ENCODE measurements at regions not wholly inside any gene's neighbourhood (a gene's known extent, or its start where the extent isn't known, plus 50 kb on each side); places are given as distances from the start of the nearest gene placed in this dataset.

DNA sequence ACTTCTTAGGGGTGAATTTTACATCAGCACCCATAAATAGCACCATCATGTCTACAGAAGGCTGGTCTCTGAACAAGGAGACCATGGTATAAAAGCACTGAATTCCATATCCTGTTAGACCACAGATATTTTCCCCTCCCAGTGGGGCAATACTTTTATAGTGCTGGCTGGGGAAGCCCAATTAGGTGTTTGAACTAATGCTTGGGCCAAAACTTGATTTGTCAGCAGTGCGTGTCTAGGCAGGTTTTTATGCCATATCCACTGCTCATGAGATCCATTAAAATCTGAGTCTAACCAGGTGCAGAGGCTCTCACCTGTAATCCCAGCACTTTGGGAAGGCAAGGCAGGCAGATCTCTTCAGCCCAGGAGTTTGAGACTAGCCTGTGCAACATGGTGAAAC lies 623.0 kb downstream of the NPHP4 start:
- DNase-seq = no peak

DNA sequence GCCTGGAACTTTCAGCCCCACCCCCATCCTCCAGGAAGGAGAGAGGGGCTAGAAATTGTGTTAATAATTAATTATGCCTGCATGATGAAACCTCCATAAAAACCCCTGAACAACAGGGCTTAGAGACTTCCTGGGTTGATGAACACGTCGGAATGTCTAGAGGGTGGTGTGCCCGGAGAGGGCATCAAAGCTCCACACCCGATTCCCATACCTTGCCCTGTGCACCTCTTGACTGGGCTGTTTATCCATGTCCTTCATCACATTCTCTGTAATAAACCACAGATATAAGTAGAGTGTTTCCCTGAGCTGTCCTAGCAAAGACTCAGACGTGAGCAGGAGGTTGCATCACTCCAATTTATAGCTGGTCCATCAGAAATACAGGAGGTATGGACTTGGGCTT lies 624.0 kb downstream of the NPHP4 start:
- DNase-seq = no peak

DNA sequence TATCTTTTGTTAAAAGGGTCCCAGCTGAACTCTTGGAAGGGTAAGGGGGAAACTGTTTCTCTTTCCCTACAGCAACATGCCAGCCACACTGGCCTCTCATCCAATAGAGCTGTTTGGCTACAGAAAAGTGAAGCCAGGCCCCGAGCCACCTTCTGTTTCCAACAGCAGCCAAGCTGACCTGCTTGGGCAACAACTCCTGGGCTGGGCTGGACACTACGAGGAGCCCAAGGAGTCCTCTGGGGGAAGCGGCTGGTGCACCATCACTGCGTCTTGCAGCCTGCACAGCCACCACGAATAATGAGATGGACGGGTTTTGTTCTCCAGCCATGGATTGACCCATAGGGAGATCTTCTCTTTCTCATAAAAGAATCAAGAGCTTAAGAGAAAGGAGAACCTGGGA lies 624.9 kb downstream of the NPHP4 start:
- DNase-seq = no peak

DNA sequence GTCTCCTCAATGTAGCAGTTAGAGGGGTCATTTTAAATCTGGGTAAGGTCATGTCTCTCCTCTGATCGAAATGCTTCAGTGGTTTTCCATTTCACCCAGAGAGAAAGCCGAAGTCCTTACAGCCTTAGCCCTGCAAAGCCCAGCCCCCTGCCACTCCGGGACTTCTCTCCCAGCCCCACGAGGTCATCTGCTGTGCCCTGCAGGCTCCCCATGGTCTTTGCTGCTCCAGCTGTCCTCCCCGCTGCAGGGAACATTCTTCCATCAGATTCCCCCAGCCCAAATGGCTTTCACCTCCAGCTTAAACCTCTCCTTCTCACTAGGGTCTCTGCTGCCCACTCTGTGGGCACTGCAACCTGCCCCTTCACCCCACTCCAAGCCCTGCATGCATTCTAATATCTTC lies 626.5 kb downstream of the NPHP4 start:
- no peak for DNase-seq

GRCh38 chr1:5364591-5364990 lies 627.6 kb downstream of the NPHP4 start:
- DNase-seq = no peak

- DNase-seq = no peak
These were observed 637.5 kb downstream of the NPHP4 start for GRCh38 chr1:5354681-5355080.

GRCh38 chr1:5351366-5351765 lies 640.9 kb downstream of the NPHP4 start:
- DNase-seq = no peak

- DNase-seq = no peak
These were observed 642.7 kb downstream of the NPHP4 start for GRCh38 chr1:5349526-5349925.

DNA sequence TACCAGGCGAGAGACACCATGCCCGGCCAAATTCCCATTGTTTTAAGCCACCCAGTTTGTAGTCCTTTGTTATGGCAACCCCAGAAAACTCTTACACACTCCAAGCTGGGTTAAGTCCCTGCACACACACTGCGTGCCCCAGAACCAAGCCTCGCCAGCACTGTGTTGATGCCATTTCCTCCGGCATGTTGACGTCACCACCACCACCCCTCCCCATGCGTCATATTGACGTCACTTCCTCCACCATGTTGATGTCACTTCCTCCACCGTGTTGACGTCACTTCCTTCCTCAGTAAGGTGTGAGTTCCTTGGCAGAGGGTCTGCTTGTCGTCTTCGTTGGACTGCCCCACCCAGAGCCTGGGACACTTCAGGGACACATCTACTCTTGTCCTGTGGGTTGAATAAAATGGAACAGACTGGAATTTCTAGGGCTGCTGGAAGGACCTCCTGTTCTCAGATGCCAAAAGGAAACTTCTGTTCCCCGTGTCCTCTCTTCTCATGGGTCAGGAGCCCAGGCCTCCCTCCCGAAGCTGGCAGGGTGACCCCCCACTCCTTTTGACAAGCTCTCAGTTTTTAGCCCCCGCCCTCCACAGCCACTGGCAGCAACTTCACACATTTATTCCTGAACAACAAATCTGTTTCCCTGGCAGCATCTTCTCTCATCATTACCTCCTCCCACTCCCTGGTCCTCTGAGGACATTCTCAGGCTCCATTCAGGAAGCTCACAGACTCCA lies 643.3 kb downstream of the NPHP4 start:
- DNase-seq = no peak

DNA sequence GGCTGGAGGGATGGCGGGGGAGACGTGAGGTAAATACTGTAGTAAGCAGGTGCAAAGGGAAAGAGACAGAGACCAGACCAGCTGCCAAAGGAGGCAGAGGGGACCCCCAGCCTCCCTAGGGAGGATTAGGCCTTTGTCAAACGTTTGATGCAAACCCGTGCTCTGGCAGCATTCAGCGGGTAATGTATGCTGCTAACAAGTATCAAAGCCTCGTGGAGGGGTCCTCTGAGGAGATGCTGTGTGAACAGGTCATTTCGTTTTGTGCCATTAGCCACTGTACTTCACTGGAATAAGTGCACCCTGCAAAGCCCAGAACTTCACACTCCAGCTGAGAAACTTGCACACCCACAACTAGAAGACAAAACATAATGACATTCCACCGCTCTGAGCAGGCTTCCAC lies 644.5 kb downstream of the NPHP4 start:
- no peak for DNase-seq

DNA sequence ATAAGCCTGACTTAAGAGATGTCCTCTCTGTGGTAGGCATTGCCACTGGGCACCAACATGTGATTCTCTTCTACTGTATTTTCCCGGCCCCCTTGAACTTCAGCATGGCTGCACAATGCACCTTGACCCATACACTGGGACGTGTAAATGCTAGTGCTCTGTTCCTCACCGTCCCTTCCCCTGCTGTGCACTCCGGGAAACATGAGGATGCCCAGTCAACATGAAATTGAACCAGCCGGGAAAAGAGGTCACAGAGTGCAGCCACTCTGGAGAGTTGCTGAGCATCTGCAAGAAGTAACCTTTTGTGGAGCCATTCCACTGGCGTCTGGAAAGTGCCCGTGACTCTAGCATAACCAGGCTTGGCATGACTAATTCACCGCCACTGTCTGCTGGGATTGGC lies 646.7 kb downstream of the NPHP4 start:
- DNase-seq = no peak

DNA sequence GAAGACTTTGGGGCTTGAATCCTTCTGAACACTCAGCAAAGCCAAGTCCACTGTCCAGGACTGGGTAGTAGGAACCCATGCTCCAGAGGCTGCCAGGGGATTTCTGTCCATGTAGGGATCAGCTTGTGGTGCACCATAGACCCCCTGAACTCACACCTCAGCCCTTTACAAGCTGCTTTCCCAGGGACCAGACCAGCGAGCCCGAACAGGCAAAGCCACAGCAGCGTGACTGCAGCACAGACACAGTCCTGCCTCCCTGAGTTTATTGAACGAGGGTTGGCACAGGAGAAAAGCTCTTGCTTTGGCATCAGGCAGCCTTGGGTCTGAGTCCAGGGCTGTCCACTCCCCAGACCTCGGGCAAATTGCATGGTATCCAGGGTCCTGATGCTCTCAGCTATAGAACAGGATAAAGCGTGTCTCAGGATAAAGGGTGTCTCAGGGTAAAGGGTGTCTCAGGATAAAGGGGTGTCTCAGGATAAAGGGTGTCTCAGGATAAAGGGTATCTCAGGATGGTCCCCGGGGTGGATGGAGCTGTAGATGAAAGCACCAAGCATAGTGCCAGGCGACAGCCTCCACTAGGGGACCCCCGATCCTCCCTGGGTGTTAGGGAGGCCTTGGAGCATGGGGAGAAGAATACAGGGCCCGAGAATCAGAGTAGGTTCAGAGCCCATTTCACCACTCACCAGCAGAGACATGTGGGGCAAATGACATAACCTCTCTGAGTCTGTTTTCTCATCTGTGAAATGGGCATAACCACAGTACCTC lies 648.8 kb downstream of the NPHP4 start:
- no peak for DNase-seq

- DNase-seq = no peak
These were observed 649.4 kb downstream of the NPHP4 start for GRCh38 chr1:5342830-5343229.

GRCh38 chr1:5342172-5342571 lies 650.1 kb downstream of the NPHP4 start:
- DNase-seq = no peak

- no peak for DNase-seq
These were observed 650.8 kb downstream of the NPHP4 start for GRCh38 chr1:5341471-5341870.

GRCh38 chr1:5340560-5341130 lies 651.6 kb downstream of the NPHP4 start:
- DNase-seq = no peak

DNA sequence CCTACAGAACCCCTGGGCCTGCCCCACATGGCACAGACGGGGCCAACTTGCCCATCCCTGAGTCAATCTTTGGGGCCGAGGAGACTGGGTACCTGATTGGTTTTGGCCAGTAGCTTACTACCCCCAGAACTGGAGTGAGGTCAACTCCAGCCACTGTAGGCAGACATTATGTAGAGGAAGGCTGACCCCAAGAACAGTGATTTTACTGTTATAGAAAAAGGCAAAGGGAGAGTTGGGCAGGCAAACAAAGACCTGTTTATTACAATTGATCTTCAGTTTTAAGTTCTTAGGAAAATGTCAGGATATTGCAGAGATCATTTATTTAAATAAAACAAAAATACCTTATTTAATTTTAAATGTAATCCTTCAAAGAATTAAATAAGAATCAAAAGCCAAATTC lies 653.8 kb downstream of the NPHP4 start:
- no peak for DNase-seq

GRCh38 chr1:5333291-5333690 lies 658.9 kb downstream of the NPHP4 start:
- no peak for DNase-seq

- DNase-seq = no peak
These were observed 661.1 kb downstream of the NPHP4 start for GRCh38 chr1:5331101-5331500.

DNA sequence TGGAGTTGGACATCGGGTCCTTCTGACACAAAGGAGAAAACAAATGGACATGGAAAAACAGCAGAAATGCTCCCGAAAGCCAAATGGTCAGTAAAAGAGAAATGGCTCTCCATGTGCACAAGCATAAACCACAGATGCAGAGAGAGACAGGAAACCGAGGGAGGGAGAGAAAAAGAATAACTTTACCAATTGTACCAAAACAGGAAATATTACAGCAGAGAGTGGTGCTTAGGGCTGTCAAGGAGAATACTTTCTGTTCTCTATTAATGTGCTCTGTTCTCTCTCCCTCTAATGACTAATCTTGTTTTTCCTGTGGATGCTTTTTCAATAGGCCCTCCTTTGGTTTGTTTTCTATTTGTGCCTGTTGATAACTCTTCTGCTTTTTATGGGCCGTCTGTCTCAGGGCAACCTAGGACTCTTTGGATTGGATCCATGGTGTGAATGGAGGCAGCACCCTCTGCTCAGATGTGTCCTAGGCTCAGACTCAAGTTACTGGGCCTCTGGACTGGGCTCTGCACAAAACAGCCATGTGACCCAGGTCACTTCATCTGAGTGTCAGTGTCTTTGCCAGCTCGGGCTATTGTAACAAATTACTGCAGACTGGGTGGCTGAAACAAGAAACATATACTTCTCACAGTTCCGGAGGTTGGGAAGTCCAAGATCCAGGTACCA lies 663.0 kb downstream of the NPHP4 start:
- DNase-seq = no peak

- DNase-seq = no peak
These were observed 667.3 kb downstream of the NPHP4 start for GRCh38 chr1:5324883-5325282.

- no peak for DNase-seq
These were observed 663.9 kb downstream of the AJAP1 start for GRCh38 chr1:5318143-5318816.

DNA sequence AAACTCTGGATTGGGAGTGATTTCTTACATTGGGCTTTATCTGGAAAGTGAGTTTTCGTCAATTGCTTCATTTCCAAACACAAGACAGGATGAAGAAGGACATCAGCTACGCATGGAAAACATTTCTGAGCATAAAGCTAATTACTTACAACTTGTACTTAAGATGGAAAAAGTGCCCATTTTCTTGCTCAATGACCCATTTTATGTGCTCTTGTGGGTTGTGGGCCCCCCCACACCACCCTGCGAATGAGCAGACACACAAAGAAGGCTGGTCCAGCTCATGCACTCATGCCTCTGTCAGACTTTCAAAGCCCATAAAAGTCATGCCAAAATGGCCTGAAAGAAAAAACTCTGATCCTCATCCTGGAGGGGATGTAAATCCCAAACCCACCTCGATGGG lies 663.0 kb downstream of the AJAP1 start:
- DNase-seq = no peak

All from fibroblast of skin of scalp (primary cell).